ENCODE measurements at regions not wholly inside any gene's neighbourhood (a gene's known extent, or its start where the extent isn't known, plus 50 kb on each side); places are given as distances from the start of the nearest gene placed in this dataset.

- H3K36me3 ChIP-seq = no peaks in the 10 kb centered on the region
- Mint-ChIP-seq H3K27me3 (ENCODE audit: insufficient read depth, low read depth) (peaks cover 10% of the 10 kb centered on the region), H3K27ac (no peak overlapping the region), H3K36me3 (peaks cover 5% of the 10 kb centered on the region), H3K9me3 (peaks cover 26% of the 10 kb centered on the region), H3K4me1 (no peaks in the 10 kb centered on the region), H3K4me3 (no peak overlapping the region)
- H3K4me1 ChIP-seq = no peaks in the 10 kb centered on the region
- no peak overlapping the region for H3K4me3 ChIP-seq
- no peak overlapping the region for H3K27ac ChIP-seq
- no peaks in the 10 kb centered on the region for H4K20me1 ChIP-seq (ENCODE audit: low read depth)
- H2AFZ ChIP-seq (replicated peaks) = no peak overlapping the region
- H3K9ac ChIP-seq = no peak overlapping the region
- no peaks in the 10 kb centered on the region for H3K9me3 ChIP-seq (ENCODE audit: low read depth)
- H3F3A ChIP-seq (ENCODE audit: low read depth) = no peaks in the 10 kb centered on the region
- no peaks in the 10 kb centered on the region for H3K79me2 ChIP-seq (ENCODE audit: low read depth)
- no peaks in the 10 kb centered on the region for H3K27me3 ChIP-seq
- H3K4me2 ChIP-seq = no peak overlapping the region
- no peak for DNase-seq (ENCODE audit: low spot score)
- TF ChIP-seq EZH2phosphoT487 (IDR thresholded peaks at IDR 0.05) = no peak
- TF ChIP-seq, protein P1, sequence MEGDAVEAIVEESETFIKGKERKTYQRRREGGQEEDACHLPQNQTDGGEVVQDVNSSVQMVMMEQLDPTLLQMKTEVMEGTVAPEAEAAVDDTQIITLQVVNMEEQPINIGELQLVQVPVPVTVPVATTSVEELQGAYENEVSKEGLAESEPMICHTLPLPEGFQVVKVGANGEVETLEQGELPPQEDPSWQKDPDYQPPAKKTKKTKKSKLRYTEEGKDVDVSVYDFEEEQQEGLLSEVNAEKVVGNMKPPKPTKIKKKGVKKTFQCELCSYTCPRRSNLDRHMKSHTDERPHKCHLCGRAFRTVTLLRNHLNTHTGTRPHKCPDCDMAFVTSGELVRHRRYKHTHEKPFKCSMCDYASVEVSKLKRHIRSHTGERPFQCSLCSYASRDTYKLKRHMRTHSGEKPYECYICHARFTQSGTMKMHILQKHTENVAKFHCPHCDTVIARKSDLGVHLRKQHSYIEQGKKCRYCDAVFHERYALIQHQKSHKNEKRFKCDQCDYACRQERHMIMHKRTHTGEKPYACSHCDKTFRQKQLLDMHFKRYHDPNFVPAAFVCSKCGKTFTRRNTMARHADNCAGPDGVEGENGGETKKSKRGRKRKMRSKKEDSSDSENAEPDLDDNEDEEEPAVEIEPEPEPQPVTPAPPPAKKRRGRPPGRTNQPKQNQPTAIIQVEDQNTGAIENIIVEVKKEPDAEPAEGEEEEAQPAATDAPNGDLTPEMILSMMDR (IDR thresholded peaks at IDR 0.05) = no peak
- TF ChIP-seq EZH2 (IDR thresholded peaks at IDR 0.05) = no peak
Measured at GRCh38 chr3:31453430-31453829, 79.3 kb upstream of the STT3B start.

DNA sequence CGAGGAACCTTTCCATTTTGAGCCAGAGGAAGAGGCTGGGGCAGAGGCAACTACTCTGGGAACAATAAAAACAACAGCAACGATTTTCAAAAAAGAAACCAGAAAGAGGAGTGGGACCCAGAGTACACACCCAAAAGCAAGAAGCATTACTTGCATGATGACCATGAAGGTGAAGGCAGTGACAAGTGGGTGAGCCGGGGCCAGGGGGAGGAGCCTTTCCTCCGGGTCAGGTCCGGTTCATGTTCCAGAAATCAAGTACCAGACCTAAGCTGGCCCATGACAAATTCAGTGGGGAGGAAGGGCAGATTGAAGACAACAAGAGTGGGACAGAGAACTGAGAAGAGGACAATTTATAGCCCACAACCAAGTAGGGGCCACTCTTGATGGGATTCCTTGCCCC lies 77.2 kb upstream of the STT3B start:
- H3K9me3 Mint-ChIP-seq = peaks cover 15% of the 10 kb centered on the region
- no peak for DNase-seq (ENCODE audit: low spot score)
- peaks cover 2% of the 10 kb centered on the region for H3K36me3 Mint-ChIP-seq
- Histone ChIP-seq H3K4me3 (no peak overlapping the region), H3K27me3 (no peaks in the 10 kb centered on the region), H3K9ac (no peak overlapping the region), H3K27ac (no peak overlapping the region), H3K4me1 (no peaks in the 10 kb centered on the region), H3K36me3 (no peaks in the 10 kb centered on the region), H4K20me1 (ENCODE audit: low read depth) (no peaks in the 10 kb centered on the region), H3K79me2 (ENCODE audit: low read depth) (no peaks in the 10 kb centered on the region), H3F3A (ENCODE audit: low read depth) (no peaks in the 10 kb centered on the region), H2AFZ (replicated peaks) (no peak overlapping the region), H3K4me2 (no peak overlapping the region), H3K9me3 (ENCODE audit: low read depth) (no peaks in the 10 kb centered on the region)
- TF ChIP-seq EZH2 (IDR thresholded peaks at IDR 0.05) = no peak
- TF ChIP-seq EZH2phosphoT487 (IDR thresholded peaks at IDR 0.05) = no peak
- TF ChIP-seq, protein P1 (IDR thresholded peaks at IDR 0.05) = no peak
- H3K27me3 Mint-ChIP-seq (ENCODE audit: insufficient read depth, low read depth) = peaks cover 2% of the 10 kb centered on the region
- no peak overlapping the region for H3K27ac Mint-ChIP-seq
- H3K4me3 Mint-ChIP-seq = no peak overlapping the region
- no peaks in the 10 kb centered on the region for H3K4me1 Mint-ChIP-seq

GRCh38 chr3:31456373-31456772 lies 76.4 kb upstream of the STT3B start:
- DNase-seq (ENCODE audit: low spot score) = no peak
- H3F3A ChIP-seq (ENCODE audit: low read depth) = no peaks in the 10 kb centered on the region
- TF ChIP-seq EZH2phosphoT487 (IDR thresholded peaks at IDR 0.05) (no peak), EZH2 (IDR thresholded peaks at IDR 0.05) (no peak)
- TF ChIP-seq, protein P1 (IDR thresholded peaks at IDR 0.05) = no peak
- no peak overlapping the region for H3K27ac ChIP-seq
- Mint-ChIP-seq H3K4me1 (no peaks in the 10 kb centered on the region), H3K27ac (no peak overlapping the region), H3K4me3 (no peak overlapping the region), H3K27me3 (ENCODE audit: insufficient read depth, low read depth) (peaks cover 2% of the 10 kb centered on the region), H3K9me3 (peaks cover 11% of the 10 kb centered on the region), H3K36me3 (no peaks in the 10 kb centered on the region)
- H3K4me2 ChIP-seq = no peak overlapping the region
- H3K79me2 ChIP-seq (ENCODE audit: low read depth) = no peaks in the 10 kb centered on the region
- H3K27me3 ChIP-seq = no peaks in the 10 kb centered on the region
- no peak overlapping the region for H2AFZ ChIP-seq (replicated peaks)
- H3K9ac ChIP-seq = no peak overlapping the region
- H3K4me1 ChIP-seq = no peaks in the 10 kb centered on the region
- no peaks in the 10 kb centered on the region for H4K20me1 ChIP-seq (ENCODE audit: low read depth)
- no peak overlapping the region for H3K4me3 ChIP-seq
- H3K36me3 ChIP-seq = no peaks in the 10 kb centered on the region
- no peaks in the 10 kb centered on the region for H3K9me3 ChIP-seq (ENCODE audit: low read depth)

Measured in neural progenitor cell (in vitro differentiated cells).